NOMO-1 (cell line): ENCODE measurements at regions not wholly inside any gene's neighbourhood (a gene's known extent, or its start where the extent isn't known, plus 50 kb on each side); places are given as distances from the start of the nearest gene placed in this dataset.

Experiments
- DNase-seq, 2 experiments: peaks; one replicate each; lab custom pipeline; 2025; ENCODE audit not compliant: unreplicated experiment in 2 of 2; lab: John Stamatoyannopoulos, UW

DNA sequence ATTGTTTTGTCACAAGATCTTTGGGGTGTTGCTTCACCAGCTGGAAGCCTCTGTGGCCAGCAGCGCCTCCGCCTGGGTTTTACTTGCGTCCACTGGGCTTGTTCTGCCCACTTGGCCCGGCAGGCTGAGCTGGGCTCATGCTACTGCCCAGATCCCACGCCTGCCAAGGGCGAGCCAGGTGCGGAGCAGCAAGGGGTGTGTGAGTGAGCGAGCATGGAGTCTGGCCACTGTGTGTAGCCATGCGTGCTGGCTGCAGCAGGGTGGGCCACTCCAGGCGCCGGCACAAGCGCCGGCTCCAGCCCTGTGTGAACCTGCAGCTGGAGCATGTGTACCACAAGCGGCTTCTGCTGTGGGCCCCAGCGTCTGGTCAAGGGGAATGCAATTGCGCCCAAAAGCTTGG, 416.5 kb upstream of the RGMA start:
- no peak for DNase-seq

DNA sequence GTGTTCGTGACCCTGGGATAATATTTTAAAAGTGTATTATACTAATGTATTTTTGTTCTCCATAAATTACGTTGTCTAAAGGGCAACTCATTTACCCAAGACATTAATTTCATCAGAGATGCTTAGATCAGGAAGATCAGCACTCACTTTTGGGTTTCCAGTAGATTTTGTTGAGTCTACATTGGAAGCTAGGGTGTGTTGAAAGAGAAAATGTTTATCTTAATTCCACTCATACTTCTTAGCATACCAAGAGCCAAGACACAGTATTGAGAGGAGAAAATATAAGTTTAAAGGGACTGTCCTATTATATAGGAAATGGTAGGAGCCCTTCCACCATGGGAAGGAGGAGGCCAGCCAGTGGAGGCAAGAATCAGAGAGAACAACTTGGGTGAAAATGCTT, 412.9 kb upstream of the RGMA start:
- DNase-seq, result no peak

DNA sequence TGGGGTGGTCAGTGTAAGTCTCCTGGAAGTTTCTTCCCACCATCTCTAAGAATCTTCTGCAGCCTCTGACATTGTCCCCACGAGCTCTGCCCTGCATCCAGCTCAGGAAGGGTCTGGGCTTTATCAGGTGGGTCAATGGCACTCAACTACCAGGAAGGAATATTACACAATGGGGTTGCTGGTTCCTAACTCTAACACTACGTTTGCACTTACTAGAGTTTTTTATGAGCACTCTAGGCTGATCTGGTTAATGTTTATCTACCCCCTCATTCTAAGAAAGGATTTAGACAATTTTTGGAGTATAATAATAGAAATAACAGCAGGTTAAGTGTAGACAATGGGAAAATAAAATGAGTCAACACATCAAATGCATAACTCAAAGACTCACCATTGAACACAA, 411.1 kb upstream of the RGMA start:
- no peak for DNase-seq

DNA sequence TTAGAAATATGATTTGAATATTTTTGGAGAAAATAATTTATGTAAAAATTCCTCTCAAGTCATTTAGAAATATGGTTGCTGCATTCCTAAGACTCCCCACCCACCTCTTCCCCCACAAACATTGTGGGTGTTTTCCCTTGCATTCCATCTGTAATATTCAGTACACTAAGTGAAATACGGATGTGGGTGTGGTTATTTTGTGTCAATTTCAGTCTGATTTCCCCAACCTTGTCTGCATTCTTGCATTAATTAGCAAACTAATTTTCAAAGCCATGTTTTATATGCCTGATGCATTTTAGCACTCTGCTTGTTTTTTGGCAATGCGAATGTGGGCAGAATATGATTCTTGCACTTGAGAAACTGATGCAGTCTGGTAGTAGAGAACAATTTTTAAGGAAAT, 408.3 kb upstream of the RGMA start:
- DNase-seq, result no peak

DNA sequence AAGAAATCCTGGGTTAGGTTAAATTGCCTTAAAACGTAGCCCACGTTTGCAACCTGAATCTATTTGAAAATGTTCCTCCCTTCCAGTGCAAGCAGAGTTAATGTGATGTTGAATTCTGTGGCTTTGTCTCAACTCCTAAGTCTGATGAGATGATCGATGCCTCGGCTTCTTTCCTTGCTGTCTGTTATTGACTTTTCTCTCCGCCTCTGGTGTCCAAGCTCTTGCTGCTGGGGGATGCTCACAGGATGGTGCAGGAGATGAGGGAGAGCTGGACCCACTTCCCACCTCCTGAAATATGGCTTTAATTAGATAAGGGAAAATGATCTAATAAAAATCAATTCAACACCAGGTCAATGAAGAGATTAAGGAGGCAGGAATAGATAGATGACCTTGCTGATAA, 407.9 kb upstream of the RGMA start:
- DNase-seq, result no peak

DNA sequence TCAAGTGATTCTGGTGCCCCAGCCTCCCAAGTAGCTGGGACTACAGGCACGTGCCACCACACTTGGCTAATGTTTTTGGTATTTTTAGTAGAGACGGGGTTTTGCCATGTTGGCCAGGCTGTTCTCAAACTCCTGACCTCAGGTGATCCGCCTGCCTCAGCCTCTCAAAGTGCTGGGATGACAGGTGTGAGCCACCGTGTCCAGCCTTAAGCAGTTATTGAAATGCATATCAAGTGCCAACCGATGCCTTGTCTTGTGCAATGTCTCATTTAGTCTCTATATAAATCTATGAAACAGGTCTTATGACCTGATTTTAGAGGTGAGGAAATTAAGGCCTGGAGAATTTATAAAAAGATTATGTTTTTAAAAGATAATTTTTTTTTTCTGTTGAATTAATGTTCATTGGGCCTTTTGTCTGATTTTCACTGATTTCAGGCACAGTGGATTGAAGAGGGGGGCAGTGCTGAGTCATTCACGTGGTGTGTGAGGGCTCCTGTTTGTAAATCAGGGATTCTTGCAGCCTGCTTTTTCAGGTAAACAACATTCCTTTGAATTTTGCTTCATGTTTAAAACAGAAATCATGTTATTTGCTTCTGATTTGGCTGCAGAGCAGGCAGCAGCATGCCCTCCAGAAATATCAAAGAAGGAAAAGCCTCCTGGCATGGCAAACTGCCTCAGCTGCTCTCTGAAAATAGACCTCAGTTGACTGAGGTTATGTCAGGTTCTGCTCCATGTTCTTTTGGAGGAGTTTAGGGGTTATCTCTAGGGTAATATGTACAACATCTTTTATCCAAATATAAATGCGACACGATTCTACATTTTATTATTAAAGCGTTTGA, 407.0 kb upstream of the RGMA start:
- DNase-seq, result no peak

DNA sequence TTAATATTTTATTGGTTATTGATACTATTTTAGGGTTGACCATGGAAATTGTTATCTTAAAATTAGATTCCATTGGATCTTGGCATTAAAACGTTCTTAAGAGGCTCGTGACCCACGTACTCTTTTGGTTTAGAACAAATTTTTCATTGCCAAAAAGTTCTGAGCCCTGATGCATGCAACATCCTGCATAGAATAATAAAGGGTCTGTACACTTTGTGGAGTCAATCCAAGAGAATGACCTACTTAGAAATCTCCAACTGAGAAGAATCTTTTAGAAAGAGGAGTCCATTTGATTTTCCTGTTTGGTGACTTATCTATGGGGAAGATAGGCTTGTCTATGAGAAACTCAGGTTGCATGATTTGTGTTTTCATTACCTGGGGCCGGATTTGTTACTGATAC, 404.2 kb upstream of the RGMA start:
- DNase-seq, result no peak

DNA sequence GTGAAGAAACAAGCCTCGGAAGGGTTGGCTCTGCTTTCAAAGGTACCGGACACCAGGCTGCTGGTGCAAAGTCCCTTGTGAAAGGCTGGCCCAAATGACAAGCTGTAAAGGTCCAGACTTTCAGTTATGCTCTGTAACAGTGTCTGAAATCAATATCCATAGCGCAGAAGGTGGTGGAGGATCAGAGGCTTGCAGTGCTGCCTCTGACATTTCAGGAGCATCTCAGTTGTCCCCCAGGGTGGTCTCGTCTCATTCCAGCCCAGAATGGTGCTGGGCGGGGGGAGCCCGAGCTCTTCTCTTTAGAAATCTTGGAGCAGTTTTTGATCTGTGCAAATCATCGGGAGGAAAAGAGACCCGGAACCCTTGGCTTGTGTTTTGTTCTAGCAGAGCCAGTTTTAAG, 402.3 kb upstream of the RGMA start:
- DNase-seq, result no peak

DNA sequence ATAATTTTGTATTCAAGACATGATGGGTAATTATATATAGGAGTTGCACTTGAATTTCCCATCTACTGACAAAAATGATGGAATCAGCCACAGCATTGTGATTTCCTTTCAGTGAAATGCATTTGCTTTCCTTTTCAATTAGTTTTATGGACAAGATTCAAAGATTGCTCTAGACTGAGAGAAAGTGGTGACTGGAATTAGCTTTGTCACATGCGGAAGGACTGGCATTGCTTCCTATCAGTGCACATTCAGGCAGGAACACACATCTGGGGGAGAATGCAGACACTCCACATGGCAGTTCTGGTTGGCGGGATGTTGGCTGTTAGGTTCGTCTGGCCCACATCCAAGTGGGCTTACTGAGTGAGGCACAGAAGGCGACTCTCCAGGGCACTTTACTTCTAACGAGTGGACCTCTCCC, 399.3 kb upstream of the RGMA start:
- DNase-seq, result no peak

DNA sequence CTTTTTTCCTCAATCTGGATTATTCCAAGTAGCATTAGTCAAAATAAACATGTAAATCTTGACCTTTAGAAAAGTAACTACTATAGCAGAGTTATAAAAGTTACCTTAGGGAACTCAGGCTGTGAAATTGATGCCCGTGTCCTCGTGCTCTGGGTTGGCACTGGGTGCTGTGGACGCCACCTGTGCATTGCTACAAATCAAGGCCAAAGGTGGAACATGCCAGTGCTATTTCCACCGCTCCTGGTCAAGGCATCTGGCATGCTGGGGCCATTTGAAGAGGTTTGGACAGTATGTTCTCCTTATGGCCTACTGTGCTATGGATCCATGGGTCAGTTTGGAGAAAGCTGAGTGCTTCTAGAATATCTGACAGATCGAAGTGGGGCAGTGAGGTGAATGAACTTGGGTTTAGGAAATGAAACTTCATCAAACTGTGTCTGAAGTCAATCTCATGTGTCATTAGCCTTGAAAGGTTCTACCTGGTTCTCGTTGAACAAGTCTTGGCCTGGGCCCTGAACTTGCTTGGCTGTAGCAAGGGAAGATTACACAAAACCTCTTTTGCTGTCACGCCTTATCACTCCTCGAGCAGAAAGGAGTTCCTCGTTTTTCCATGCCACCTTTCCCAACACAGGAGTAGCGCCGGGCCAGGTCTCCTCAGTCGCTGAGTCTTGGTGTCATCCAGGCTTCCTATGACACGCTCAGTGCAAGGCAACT, 397.6 kb upstream of the RGMA start:
- DNase-seq, result no peak

DNA sequence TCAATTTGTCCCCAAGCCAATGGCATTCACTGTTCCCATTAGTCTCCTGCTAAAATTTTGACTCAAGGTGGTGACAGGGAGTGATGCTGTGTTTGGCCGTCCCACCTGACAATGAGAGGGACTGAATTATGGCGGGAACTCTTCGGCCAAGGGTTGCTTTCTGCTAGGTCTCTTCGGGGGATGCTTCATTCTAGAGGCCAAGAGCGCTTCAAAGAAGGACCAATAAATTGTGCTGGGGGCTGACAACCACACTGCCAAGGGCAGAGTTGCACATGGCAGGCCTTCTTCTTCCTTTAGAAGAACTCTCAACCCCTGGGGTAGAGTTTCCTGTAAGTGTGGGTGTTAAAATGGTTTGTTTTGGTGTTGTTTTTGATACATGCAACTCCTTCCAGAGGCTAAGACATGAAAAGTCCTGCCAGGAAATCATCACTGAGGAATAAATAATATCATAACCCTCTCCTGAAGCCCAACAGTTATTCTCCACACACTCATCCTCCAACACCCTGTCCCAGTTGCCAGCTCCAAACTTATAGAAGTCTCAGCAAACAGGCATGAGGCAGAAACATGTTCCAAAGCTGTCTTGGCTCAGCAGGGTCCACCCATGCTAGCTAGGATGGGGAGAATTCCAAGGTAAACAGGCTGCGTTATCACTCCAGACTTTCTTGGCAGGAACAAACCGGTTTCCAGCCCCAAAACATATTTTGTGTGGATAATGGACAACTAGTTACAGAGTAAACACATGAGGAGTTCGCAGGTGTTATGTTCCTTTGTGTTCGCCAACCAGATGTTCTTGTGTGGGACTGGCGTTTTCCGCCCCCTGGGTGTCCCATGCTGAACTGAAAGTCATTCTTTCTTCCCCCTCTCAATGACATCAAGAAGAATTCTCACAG, 396.7 kb upstream of the RGMA start:
- DNase-seq, result no peak

DNA sequence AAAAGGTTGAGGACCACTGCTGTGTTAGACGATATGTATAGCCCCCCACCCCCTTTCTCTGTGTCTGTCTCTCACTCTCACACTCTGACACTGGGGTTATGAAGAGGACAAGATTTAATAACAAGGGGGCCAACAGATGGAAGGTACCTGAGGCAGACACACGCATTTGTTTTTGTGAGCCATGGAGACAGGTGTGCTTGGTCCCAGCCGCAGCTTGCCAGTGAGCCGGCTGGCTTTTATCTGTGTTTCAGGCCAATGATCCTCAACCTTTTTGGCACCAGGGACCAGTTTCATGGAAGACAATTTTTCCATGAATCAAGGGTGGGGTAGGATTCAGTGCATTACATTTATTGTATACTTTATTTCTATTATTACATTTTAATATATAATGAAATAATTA, 394.9 kb upstream of the RGMA start:
- DNase-seq, result no peak

DNA sequence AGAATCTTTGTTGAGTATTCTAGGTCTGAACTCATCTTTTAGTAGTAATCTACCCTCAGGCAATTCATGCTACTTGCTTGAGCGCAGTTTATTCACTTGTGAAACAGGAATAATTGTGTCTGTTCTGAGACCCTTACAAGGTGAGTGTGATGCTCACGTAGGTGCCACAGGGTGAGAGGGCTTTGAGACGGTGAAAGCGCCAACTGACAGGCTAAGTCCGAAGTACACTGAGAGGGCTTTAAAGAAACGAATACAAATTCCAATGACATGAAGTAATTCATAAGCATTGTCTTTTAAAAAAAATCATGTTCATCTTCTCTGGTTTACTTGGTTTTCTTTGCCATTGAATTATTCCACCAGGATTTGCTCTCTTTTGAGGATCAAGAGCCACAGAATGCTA, 393.7 kb upstream of the RGMA start:
- no peak for DNase-seq

DNA sequence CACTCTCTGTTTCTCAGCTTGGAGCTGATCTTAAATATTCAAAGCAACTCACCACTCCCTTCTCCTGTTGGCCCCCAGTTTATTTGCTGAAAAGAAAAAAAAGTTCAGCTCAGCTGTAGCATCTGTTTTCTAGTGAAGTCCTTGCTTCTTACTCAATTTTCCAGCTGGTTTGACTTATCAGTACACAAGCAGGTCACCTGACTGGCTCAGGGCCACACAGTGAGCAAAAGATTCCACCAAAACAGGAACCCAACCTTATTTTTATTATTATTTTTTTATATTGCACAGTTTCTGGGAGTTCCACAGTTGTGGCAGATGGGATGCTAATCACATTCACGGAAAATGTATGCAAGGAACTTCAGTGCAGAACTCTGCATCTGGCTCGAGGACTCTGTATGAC, 390.7 kb upstream of the RGMA start:
- no peak for DNase-seq

DNA sequence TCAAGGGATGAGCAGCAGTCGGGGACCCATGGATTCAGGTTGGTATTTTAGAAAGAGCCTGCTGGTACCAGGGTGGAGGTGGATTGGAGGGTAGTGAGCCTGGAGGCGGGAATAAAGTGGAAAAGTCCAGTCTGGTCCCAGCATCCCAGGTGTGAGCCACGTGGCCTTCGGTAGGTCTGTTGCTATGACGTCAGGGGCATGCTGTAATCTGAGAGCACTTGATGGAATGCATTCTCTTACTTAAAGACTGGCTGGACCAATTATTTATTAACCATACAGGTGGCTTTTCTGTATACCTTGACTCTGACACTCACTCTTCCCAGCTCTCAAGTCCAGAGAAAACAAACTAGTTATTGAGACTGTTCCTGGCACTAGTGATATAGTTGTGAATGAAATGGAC, 389.9 kb upstream of the RGMA start:
- DNase-seq, result no peak

DNA sequence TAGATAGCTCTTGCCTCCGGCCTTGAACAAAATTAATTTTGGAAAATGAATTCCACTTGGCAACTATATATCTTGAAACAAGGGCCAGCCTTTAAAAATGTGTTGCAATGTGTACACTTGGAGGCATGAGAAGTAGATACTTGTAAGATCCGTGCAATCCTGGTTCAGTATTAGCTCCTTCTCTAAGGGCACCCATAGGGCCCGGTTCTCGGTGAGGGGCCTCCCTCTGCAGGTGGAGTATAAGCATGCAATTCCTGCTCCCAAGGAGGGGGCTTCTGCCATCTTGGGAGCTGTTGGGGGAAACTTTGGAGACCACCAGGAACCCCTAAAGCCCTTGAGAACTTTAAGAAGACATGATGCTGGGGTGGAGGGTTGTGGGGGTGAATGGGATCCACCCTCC, 388.7 kb upstream of the RGMA start:
- DNase-seq, result no peak

DNA sequence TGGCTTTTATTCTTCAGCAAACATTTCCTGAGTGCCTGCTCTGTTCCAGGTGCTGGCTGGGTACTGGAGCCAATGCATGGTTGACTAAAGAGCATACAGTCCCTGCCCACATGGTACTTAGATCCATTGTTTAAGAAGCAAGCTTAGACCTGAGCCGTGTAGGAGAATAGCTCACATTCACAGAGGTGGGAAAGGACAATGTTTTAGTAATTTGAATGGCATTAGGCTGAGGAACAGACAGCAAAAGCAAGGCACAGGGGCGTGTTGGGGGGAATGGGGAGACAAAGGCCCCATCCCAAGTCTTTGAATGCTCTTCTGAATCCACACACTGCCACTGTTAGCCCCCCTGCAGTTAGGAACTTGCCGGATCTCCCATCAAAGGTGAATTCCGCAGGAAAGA, 388.2 kb upstream of the RGMA start:
- no peak for DNase-seq

DNA sequence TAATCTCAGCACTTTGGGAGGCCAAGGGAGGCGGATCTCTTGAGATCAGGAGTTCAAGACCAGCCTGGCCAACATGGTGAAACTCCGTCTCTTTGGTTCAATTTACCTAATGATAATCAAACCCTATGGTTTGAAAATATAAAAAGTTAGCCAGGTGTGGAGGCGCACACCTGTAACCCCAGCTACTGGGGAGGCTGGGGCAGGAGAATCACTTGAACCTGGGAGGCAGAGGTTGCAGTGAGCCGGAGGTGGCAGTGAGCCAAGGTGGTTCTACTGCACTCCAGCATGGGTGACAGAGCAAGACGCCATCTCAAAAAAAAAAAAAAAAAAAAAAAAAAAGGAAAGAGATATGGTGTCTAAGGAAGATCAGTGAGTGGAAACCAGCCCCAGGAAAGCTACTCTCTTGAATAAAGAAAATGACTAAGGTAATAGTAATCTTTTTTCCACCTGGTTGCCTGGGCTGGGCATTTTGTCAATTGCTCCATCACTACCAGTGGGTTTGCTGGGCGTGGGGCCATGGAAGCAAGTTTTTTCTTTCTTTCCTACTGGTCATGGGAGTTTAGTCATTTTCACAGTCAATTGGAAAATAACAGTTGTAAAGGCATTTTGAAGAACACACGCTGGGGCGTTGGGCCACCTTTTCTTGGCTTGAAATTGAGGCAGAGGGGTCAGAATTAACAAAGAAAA, 387.6 kb upstream of the RGMA start:
- DNase-seq, result no peak

DNA sequence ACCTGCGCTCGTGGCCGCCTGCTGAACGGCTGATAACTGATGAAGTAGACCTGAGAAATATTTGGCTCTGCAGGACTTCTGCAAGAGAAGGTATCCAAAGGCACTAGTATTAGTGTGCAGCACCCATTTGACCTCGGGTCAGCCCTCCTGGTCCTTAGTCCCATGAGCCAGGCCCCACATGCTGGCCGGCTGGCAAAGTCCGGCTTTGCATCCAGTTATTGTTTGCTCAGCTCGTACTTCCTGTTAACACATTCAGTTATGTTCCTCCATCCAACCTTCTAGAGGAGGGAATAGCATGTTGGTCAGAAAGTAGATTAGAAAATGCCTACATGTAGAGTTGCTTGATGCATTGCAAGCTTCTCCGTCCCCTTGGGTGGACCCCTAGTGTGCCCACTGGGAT, 385.7 kb upstream of the RGMA start:
- no peak for DNase-seq

DNA sequence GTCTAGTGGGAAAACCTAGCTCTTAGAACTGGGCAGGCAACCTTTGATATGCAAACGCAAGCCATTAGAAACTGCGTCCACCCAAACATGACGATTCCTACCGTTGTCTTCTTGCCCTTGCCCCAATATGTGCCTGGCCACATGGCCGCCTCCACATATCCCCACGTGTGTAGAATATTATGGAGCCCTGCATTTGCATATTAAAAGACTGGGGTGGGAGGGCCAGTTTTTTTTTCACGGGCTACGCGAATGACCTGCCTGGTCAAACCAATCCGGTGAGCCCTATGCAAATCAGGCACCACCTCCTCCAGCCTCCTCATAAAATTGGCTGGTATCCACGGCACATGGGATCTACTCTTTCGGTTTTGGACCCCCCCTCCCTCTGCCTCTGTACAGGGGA, 381.0 kb upstream of the RGMA start:
- DNase-seq, result no peak

DNA sequence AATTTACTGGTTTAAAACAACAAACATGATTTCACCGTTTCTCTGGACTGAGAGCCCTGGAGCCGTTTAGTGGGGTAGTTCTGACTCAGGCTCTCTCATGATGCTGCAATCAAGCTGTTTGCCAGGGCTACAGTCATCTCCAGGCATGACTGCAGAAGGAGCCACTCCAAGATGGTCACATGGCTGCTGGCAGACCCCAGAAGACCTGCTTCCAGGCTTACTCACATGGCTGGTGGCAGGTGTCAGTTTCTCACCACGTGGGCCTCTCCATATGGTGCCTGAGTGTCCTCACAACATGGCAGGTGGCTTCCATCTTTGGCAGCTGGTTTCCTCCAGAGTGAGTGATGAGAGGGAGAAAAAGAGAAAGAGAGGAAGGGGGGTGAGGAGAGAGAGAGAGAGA, 378.3 kb upstream of the RGMA start:
- DNase-seq, result no peak
